B cell (primary cell): ENCODE measurements at regions not wholly inside any gene's neighbourhood (a gene's known extent, or its start where the extent isn't known, plus 50 kb on each side); places are given as distances from the start of the nearest gene placed in this dataset.

Experiments used
- CTCF ChIP-seq: fragments of 200-600 bp; IDR thresholded peaks from one replicate; pipeline ENCODE4 v1.8.0; 2022; ENCODE audit warnings: antibody characterized with exemption, mild to moderate bottlenecking
- EZH2 ChIP-seq: IDR thresholded peaks from 2 replicates; pipeline ENCODE4 v1.6.1; 2012; ENCODE audit warnings: borderline replicate concordance, low read depth, mild to moderate bottlenecking, moderate library complexity, low read length; ENCODE audit not compliant: insufficient read depth, poor library complexity, severe bottlenecking

- no peak for TF ChIP-seq CTCF
- no peak for TF ChIP-seq EZH2
Observed at GRCh38 chr4:115343171-115343570, 229.8 kb upstream of the NDST4 start.
